ENCODE measurements at regions not wholly inside any gene's neighbourhood (a gene's known extent, or its start where the extent isn't known, plus 50 kb on each side); places are given as distances from the start of the nearest gene placed in this dataset.
"Not testable (repeated sequence)": the region's sequence is repeated elsewhere in the genome, so short reads cannot be mapped to it uniquely, and the experiment has no call there.

- no peaks in the 10 kb centered on the region for H3K27me3 ChIP-seq (replicated peaks in 1 of 7)
- no peak overlapping the region for H3K4me3 ChIP-seq
- WGBS, 5 donors, result 57 to 77% (median 60%) methylated on average over 1 of the region's 1 CpG
- H3K4me1 ChIP-seq, result no peaks in the 10 kb centered on the region
- H3K9me3 ChIP-seq, result peaks cover 0 to 21% (median 4%) of the 10 kb centered on the region in 8 donors
- intact Hi-C loops (cut with DNase I; ENCODE audit: low total_unique reads), result no loop called here
- H3K27ac ChIP-seq, result no peak overlapping the region
- H3K36me3 ChIP-seq, result no peaks in the 10 kb centered on the region
- TF ChIP-seq CTCF (IDR thresholded peaks at IDR 0.05 in 8 of 11, conservative IDR thresholded peaks at IDR 0.05 in 3 of 11), result no peak
- no peak for TF ChIP-seq POLR2A (IDR thresholded peaks at IDR 0.05)
- no peak for TF ChIP-seq POLR2AphosphoS5 (IDR thresholded peaks at IDR 0.05)
- DNase-seq, result no peak
Observed at GRCh38 chr11:34724973-34725372, 104.1 kb downstream of the EHF start.

- TF ChIP-seq POLR2AphosphoS5 (IDR thresholded peaks at IDR 0.05) (no peak), CTCF (IDR thresholded peaks at IDR 0.05 in 8 of 11, conservative IDR thresholded peaks at IDR 0.05 in 3 of 11) (no peak), POLR2A (IDR thresholded peaks at IDR 0.05) (no peak)
- H3K4me3 ChIP-seq, result no peak overlapping the region
- no peaks in the 10 kb centered on the region for H3K4me1 ChIP-seq
- no peaks in the 10 kb centered on the region for H3K36me3 ChIP-seq
- DNase-seq, result no peak
- H3K27ac ChIP-seq, result no peak overlapping the region
- H3K9me3 ChIP-seq, result peaks cover 0 to 21% (median 4%) of the 10 kb centered on the region in 8 donors
- intact Hi-C loops (cut with DNase I; ENCODE audit: low total_unique reads), result no loop called here
- no peaks in the 10 kb centered on the region for H3K27me3 ChIP-seq (replicated peaks in 1 of 7)
- 70 to 81% (median 77%) methylated on average over 2 of the region's 2 CpGs for WGBS, 5 donors
Observed at GRCh38 chr11:34721646-34722045, 100.8 kb downstream of the EHF start.

- Histone ChIP-seq H3K27ac (no peak overlapping the region), H3K4me1 (no peaks in the 10 kb centered on the region), H3K36me3 (no peaks in the 10 kb centered on the region), H3K9me3 (peaks cover 0 to 10% (median 0%) of the 10 kb centered on the region in 8 donors), H3K27me3 (replicated peaks in 1 of 7) (no peaks in the 10 kb centered on the region), H3K4me3 (no peak overlapping the region)
- WGBS, 5 donors, result 7 to 35% (median 23%) methylated on average over 1 of the region's 1 CpG
- no peak for DNase-seq
- no peak for TF ChIP-seq POLR2A (IDR thresholded peaks at IDR 0.05)
- intact Hi-C loops (cut with DNase I; ENCODE audit: low total_unique reads), result no loop called here
Observed at GRCh38 chr11:34719303-34719848, 98.5 kb downstream of the EHF start.

GRCh38 chr11:34713631-34714030, 92.7 kb downstream of the EHF start:
- H3K4me1 ChIP-seq; H3K36me3 ChIP-seq; H3K4me3 ChIP-seq; H3K27me3 ChIP-seq (replicated peaks in 1 of 7); intact Hi-C loops (cut with DNase I; ENCODE audit: low total_unique reads); H3K27ac ChIP-seq; DNase-seq: not testable (repeated sequence)
- H3K9me3 ChIP-seq, result peaks cover 0 to 48% (median 43%) of the 10 kb centered on the region in 8 donors

Small RNAs in the stretch of these regions (small RNA-seq; reads per million reads assigned to genes)
- 0 reads per million in 4 donors for gene AL359999.1

Measured in spleen (tissue), 11 donors.